Naive B cell (primary cell): ENCODE measurements at regions not wholly inside any gene's neighbourhood (a gene's known extent, or its start where the extent isn't known, plus 50 kb on each side); places are given as distances from the start of the nearest gene placed in this dataset.
"Not testable (repeated sequence)": the region's sequence is repeated elsewhere in the genome, so short reads cannot be mapped to it uniquely, and the experiment has no call there.

Source experiments
- ATAC-seq, 2 donors: fragments of 150-1000 bp; cut with Tn5 transposase; 2 replicates each; pipeline ENCODE4 v1.10.0; 2021; ENCODE audit warnings: low read depth in 2 of 2, mild to moderate bottlenecking in 2 of 2, moderate library complexity in 2 of 2
- DNase-seq: peaks from one replicate; pipeline ENCODE4 v3.0.0; 2022
- H3K27ac Mint-ChIP-seq, 6 donors: one replicate each; pipeline ENCODE4 v1.8.0; 2020 to 2022; ENCODE audit warnings: mild to moderate bottlenecking in 6 of 6, mixed read lengths in 6 of 6, moderate library complexity in 5 of 6, inconsistent platforms in 2 of 6
- H3K27me3 Mint-ChIP-seq, 3 donors: one replicate each; pipeline ENCODE4 v1.8.0; 2021 to 2022; ENCODE audit warnings: mixed read lengths in 3 of 3, mild to moderate bottlenecking in 1 of 3
- H3K36me3 Mint-ChIP-seq, 2 donors: one replicate each; pipeline ENCODE4 v1.8.0; 2020 to 2022; ENCODE audit warnings: mixed read lengths in 2 of 2, inconsistent platforms in 1 of 2, mild to moderate bottlenecking in 1 of 2
- H3K4me1 Mint-ChIP-seq, 3 donors: one replicate each; pipeline ENCODE4 v1.8.0; 2020 to 2022; ENCODE audit warnings: mixed read lengths in 3 of 3, inconsistent platforms in 1 of 3, mild to moderate bottlenecking in 1 of 3, moderate library complexity in 1 of 3
- H3K4me3 Mint-ChIP-seq, 8 donors: one replicate each; pipeline ENCODE4 v1.8.0; 2020 to 2022; ENCODE audit warnings: mild to moderate bottlenecking in 8 of 8, mixed read lengths in 8 of 8, moderate library complexity in 8 of 8, inconsistent platforms in 2 of 8
- H3K9me3 Mint-ChIP-seq, 7 donors: one replicate each; pipeline ENCODE4 v1.8.0; 2020 to 2022; ENCODE audit warnings: mixed read lengths in 7 of 7, mild to moderate bottlenecking in 5 of 7, inconsistent platforms in 2 of 7, moderate library complexity in 1 of 7

DNA sequence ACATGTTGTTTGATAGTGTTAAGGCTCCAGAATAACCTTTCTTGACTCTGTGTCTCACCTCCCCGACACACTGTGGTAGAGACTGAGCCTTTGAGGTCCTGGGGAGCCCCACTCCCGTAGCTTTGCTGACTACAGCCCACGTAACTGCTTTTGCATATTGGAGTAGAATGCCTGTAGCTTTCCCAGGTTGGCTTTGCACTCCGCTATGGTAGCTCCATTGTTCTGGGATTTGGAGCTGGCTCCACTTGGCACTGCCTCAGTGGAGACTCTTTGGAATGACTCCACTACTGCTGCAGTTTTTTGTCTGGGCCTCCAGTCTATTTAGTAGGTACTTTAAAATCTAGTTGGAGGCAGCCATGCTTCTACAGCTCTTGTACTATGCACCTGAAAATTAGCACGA lies 56.2 kb upstream of the ANXA1 start:
- Mint-ChIP-seq H3K4me3 (no peak overlapping the region), H3K36me3 (no peaks in the 10 kb centered on the region), H3K27me3 (peaks cover 0 to 5% (median 4%) of the 10 kb centered on the region in 3 donors), H3K4me1 (no peaks in the 10 kb centered on the region), H3K27ac (no peak overlapping the region), H3K9me3 (no peaks in the 10 kb centered on the region)
- no peak for ATAC-seq
- DNase-seq = no peak

DNA sequence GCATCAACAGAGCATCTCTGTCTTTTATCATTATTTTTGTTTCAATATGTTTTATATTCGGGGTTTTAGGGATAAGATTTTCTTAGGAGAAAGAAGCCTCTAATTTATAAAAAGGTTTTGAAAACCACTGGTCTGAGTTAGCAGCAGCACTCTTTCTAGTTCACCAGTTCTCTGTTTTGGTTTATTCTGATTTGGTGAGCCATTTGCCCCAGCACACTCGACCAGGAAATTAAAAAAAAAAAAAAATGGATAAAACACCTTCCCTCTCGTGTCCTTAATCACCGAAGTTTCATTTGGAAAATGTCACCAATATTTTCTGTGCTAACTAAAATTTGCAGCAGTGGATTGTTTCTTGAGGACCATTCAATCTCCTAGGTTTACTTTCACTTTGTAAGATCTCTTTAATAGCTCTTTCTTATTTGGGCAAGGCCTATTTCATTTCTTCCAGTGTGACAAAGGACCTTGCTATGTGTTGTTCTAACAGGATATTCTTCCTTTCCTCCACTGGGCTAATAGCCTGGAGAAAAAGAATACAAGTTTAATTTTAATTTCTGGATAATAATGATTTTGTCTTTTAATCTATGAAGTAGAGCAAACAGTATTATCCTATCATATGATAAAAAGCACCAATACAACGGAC lies 57.8 kb upstream of the ANXA1 start:
- Mint-ChIP-seq H3K27ac (no peak overlapping the region), H3K4me1 (no peaks in the 10 kb centered on the region), H3K27me3 (no peaks in the 10 kb centered on the region), H3K9me3 (no peaks in the 10 kb centered on the region), H3K4me3 (peak overlapping the region in 1 of 8 donors; percentile 23), H3K36me3 (no peaks in the 10 kb centered on the region)
- ATAC-seq (no peak), DNase-seq (no peak)

DNA sequence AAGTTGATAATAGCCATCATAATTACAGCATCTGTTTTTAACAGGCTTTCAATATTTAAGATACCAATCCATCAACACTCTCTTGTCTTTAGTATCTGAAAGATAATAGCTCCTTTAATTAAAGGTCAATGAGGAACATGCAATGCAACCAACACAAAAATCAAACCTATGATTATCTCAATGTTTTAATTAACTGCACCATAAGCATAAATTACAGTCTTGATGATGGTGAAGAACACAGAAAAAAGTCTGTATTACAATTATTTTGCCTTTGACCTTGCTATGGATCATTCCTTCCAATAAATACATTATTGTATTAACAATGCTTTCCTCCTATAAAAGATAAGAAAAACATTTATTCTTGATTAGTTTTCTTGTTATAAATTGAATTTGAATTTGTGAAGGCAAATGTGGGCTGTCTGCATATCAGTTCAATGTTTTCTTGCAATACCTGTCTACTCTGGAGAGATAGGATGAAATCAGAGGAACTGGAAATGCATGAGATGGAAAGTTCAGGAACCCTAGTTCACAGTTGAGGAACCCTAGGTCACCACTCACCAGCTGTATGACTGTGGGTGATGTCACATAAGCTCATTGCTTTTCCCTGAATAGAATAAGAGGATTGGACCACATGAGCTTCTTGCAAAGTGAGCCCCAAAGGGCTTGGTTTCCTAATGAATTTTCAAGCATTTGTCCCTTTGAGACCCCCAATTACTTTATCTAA lies 58.5 kb upstream of the ANXA1 start:
- Mint-ChIP-seq H3K4me3 (no peak overlapping the region), H3K4me1 (no peaks in the 10 kb centered on the region), H3K36me3 (no peaks in the 10 kb centered on the region), H3K27me3 (no peaks in the 10 kb centered on the region), H3K27ac (no peak overlapping the region), H3K9me3 (no peaks in the 10 kb centered on the region)
- DNase-seq (no peak), ATAC-seq (no peak)

DNA sequence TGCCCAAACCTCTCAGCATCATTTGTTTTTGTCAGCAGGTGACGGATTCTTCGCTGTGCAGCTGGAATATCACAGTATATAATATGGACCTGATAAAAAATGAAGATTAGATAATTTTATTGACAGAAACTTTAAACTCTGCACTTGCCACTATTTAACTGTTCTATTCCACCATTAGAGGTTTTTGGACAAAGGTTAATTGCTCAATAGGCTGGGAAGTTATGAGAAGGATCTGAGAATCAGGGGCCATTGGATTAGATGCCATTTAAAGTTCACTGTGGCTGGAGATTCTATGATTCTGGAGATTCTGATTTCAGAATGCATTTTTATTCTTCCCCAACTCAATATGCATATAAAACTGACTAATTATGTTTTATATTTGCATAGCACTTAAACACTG lies 59.8 kb upstream of the ANXA1 start:
- no peaks in the 10 kb centered on the region for H3K9me3 Mint-ChIP-seq
- ATAC-seq = no peak
- no peaks in the 10 kb centered on the region for H3K4me1 Mint-ChIP-seq
- no peak overlapping the region for H3K27ac Mint-ChIP-seq
- H3K36me3 Mint-ChIP-seq = no peaks in the 10 kb centered on the region
- no peak overlapping the region for H3K4me3 Mint-ChIP-seq
- no peaks in the 10 kb centered on the region for H3K27me3 Mint-ChIP-seq
- DNase-seq = no peak

DNA sequence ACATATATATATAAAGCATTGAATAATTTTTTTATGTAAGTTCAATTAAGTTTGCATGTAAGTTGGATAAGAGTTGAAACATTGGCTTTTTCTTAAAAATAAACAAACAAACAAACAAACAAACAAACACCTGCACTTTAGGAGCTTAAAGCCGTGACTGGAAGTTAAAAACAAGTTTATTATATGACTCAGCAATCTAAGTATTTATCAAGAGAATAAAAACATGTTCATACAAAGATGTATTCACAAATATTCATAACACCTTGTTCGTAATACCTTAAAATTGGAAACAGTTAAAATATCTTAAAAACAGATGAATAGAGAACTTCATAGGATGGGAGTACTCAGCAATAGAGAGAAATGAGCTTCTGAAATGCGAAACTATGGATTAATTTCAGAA lies 61.5 kb upstream of the ANXA1 start:
- Mint-ChIP-seq H3K4me1 (no peaks in the 10 kb centered on the region), H3K9me3 (no peaks in the 10 kb centered on the region), H3K4me3 (no peak overlapping the region), H3K27me3 (peaks cover 0 to 4% (median 0%) of the 10 kb centered on the region in 3 donors), H3K36me3 (no peaks in the 10 kb centered on the region), H3K27ac (no peak overlapping the region)
- DNase-seq = no peak
- no peak for ATAC-seq

DNA sequence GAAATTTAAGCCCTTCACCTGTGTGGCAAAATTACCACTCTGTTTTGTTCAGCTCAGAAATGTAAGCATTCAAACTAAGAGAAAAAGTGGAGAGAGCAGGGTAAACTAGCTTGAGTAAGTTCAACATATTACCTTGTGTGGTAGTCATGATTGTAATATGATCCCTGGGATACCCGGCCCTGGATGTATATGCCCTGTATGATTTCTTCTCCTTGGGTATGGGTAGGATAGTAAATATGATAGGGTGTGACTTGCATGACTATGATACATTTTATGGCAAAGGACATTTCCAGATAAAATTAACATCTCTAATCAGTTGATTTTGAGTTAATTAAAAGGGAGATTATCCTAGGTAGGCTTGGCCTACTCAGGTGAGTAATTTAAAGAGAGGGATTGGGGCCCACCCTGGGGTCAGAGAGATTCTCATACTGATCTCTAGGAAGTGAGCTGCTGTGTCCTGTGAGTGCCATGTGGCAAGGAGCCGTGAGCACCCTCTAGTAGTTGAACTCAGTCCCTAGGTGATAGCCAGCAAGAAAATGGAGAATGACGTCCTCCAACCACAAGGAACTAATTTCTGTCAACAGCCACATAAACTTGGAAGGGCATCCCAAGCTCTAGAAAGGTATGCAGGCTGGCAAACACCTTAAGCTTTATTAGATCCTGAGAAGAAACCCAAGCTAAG lies 62.2 kb upstream of the ANXA1 start:
- Mint-ChIP-seq H3K9me3 (no peaks in the 10 kb centered on the region), H3K27ac (no peak overlapping the region), H3K27me3 (peaks cover 0 to 4% (median 2%) of the 10 kb centered on the region in 3 donors), H3K36me3 (no peaks in the 10 kb centered on the region), H3K4me1 (no peaks in the 10 kb centered on the region), H3K4me3 (no peak overlapping the region)
- ATAC-seq (no peak), DNase-seq (no peak)

DNA sequence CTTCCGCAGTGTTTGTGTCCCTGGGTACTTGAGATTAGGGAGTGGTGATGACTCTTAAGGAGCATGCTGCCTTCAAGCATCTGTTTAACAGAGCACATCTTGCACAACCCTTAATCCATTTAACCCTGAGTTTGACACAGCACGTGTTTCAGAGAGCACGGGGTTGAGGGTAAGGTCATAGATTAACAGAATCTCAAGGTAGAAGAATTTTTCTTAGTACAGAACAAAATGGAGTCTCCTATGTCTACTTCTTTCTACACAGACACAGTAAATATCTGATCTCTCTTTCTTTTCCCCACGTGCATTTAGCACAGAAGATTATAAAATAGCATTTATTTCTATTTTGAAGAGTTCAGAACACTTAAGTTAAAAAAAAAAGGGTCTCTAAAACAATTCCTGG lies 63.8 kb upstream of the ANXA1 start:
- not testable (repeated sequence) for H3K4me1 Mint-ChIP-seq, H3K4me3 Mint-ChIP-seq, ATAC-seq, H3K9me3 Mint-ChIP-seq, H3K27ac Mint-ChIP-seq, H3K36me3 Mint-ChIP-seq, DNase-seq, H3K27me3 Mint-ChIP-seq

DNA sequence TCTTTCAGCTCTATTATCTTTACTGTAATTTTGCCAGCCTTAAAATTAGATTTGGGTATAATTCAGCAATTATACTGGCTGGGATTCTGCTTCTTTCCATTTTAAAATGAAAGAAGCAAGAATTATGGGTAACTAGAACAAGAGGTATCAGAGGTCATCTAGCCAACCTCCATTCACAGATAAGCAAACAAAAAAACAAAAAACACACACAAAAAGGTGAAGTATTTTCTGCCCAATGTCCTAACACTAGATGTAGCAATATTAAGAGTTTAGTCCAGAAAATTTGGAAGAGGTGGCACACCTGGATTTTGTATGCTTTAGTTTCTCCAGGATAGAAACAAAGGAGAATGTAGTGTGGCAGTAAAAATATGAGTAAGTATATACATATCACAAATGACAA lies 68.1 kb upstream of the ANXA1 start:
- ATAC-seq = no peak
- H3K27me3 Mint-ChIP-seq = peaks cover 0 to 8% (median 5%) of the 10 kb centered on the region in 3 donors

DNA sequence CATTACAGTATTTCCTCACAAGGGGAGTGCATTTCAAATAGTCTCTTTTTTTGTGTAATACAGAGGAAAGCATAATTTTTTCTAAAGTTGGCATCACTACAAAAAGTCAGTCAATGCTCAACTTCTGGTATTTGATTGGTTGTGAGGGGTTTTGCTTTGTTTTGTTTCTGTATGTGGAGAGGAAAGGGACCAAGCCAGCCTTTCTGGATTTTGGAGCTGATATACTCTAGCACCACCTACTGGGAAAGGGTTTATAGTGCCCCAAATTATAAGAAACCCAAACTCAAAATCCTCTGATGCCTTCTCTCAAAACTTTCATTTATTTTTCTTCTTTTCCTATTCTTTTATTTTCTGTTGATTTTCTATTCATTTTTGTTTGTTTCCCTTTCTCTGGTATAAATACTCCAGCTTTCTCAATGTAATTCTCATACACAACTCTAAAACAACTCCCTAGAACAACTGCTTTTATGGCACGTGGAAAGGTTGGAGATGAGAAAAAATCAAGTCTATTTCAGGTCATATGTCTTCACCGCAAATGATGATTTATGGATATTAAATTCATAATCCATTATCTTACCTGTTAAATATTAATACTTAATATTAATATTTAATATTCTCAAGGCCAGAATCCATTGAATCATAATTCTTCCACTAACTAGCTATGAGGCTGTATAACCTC lies 69.5 kb upstream of the ANXA1 start:
- Mint-ChIP-seq H3K9me3 (no peaks in the 10 kb centered on the region), H3K36me3 (no peaks in the 10 kb centered on the region), H3K27me3 (peaks cover 5 to 8% (median 5%) of the 10 kb centered on the region in 3 donors), H3K4me3 (no peak overlapping the region), H3K27ac (no peak overlapping the region), H3K4me1 (no peaks in the 10 kb centered on the region)
- ATAC-seq (peak in 1 of 2 donors; percentile 37), DNase-seq (peak; percentile 10)

More for the DNA sequence above, 68.1 kb upstream of the ANXA1 start:
- H3K4me3 Mint-ChIP-seq = no peak overlapping the region
- DNase-seq = no peak
- H3K4me1 Mint-ChIP-seq = no peaks in the 10 kb centered on the region
- no peaks in the 10 kb centered on the region for H3K9me3 Mint-ChIP-seq
- H3K36me3 Mint-ChIP-seq = no peaks in the 10 kb centered on the region
- H3K27ac Mint-ChIP-seq = no peak overlapping the region

DNA sequence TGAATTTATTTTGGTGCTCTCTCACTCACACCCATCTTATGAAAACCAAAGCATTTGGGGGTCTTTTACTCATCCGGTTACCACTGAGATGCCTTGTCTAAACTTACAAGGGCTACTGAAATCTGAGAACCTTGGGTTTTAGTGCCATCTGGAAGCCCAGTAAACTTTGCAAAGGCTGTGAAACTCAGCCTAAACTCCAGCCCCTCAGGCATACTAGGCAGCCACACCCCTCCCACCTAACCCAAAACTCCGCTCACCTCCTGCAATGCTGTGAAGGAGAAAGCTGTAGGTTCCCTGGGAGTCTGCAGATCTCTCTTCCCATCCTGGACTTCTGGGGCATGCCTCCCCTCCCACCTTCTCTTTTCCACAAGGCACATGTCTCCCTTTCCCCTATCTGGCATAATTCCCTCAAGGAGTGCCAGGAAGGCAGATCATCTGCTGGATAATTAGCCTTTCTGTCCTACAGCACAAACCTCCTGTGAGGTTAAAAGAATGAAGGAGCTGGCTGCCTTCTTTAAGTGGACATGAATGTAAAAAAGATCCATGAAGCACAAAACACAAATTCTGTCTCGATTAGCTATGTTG lies 71.5 kb upstream of the ANXA1 start:
- Mint-ChIP-seq H3K4me3 (no peak overlapping the region), H3K36me3 (no peaks in the 10 kb centered on the region), H3K9me3 (no peaks in the 10 kb centered on the region), H3K27ac (peak overlapping the region in 1 of 6 donors; percentile 52), H3K4me1 (no peaks in the 10 kb centered on the region), H3K27me3 (peaks cover 3 to 8% (median 5%) of the 10 kb centered on the region in 3 donors)
- ATAC-seq (no peak), DNase-seq (no peak)

DNA sequence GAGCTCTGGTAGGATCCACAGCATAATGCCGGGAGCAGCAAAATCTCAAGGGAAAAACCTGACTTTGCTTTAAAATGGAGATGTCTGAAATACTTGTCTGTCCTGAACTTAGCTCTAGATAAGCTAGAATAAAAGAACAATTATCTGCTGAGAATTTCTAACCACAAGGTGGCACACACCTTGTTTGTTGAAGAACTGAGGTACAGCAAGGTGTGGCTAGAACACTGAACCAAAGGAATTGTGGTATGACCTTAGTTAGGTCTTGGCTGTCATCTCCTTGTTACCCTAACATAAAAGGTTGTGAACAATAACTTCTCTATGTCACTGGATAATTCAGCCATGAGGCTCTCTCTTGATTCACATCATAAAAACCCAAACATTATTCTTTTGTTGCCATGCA lies 72.3 kb upstream of the ANXA1 start:
- ATAC-seq (no peak), DNase-seq (no peak)
- H3K9me3 Mint-ChIP-seq = no peaks in the 10 kb centered on the region
- peaks cover 2 to 8% (median 3%) of the 10 kb centered on the region in 3 donors for H3K27me3 Mint-ChIP-seq
- H3K27ac Mint-ChIP-seq = no peak overlapping the region
- no peaks in the 10 kb centered on the region for H3K36me3 Mint-ChIP-seq
- no peaks in the 10 kb centered on the region for H3K4me1 Mint-ChIP-seq
- no peak overlapping the region for H3K4me3 Mint-ChIP-seq

DNA sequence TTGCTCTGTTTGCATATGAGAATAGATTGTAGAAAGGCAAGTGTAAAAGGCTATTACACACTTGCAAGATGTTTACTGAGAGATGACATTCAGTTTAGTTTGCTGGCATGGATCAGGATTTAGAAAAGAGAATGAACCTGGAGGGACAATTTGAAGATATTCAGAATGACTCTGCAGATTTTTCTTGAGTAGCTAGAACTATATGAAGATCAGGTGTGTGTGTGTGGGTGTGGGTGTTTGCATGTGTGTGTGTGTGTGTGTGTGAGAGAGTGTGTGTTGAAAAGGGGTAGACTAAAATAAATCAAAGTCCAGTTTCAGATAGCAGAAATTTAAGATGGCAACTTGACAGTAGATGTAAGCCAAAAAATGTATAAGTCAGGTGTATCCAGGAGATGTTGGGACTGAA lies 74.0 kb upstream of the ANXA1 start:
- Mint-ChIP-seq H3K27ac (peak overlapping the region in 1 of 6 donors; percentile 0), H3K4me1 (no peaks in the 10 kb centered on the region), H3K36me3 (no peaks in the 10 kb centered on the region), H3K27me3 (peaks cover 0 to 8% (median 0%) of the 10 kb centered on the region in 3 donors), H3K9me3 (no peaks in the 10 kb centered on the region), H3K4me3 (no peak overlapping the region)
- DNase-seq = no peak
- ATAC-seq = no peak

DNA sequence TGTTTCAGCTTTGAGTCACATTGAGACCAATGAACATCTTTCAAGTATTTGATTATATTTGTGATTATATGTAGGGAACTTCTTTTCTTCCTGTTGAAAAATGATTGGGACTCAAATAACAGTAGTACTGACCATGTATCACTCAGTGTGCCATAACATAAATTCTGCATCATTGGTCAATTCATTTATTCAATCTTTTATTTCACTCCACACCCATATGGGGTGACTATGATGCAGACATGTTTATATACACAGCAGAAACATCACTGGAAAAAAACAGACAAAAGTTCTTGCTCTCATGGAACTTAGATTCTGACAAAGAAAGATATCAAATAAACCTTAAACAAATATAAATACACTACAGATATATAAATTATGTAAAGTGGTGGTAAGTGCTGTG lies 74.7 kb upstream of the ANXA1 start:
- ATAC-seq = no peak
- H3K27ac Mint-ChIP-seq = no peak overlapping the region
- peaks cover 0 to 8% (median 0%) of the 10 kb centered on the region in 3 donors for H3K27me3 Mint-ChIP-seq
- no peak for DNase-seq
- H3K4me3 Mint-ChIP-seq = no peak overlapping the region
- H3K9me3 Mint-ChIP-seq = no peaks in the 10 kb centered on the region
- H3K4me1 Mint-ChIP-seq = no peaks in the 10 kb centered on the region
- H3K36me3 Mint-ChIP-seq = no peaks in the 10 kb centered on the region
